Chondrocyte (in vitro differentiated cells): ENCODE measurements at regions not wholly inside any gene's neighbourhood (a gene's known extent, or its start where the extent isn't known, plus 50 kb on each side); places are given as distances from the start of the nearest gene placed in this dataset.

Experiments used
- DNase-seq: peaks from one replicate; pipeline ENCODE4 v3.0.0; 2021; ENCODE audit warnings: mixed read lengths, low spot score
- H3K27ac Mint-ChIP-seq: one replicate; pipeline ENCODE4 v1.8.0; 2021; ENCODE audit warnings: mild to moderate bottlenecking, moderate library complexity, mixed read lengths; ENCODE audit not compliant: unreplicated experiment
- H3K27me3 Mint-ChIP-seq: 2 replicates; pipeline ENCODE4 v1.8.0; 2021; ENCODE audit warnings: low read depth, mixed read lengths
- H3K36me3 Mint-ChIP-seq: 2 replicates; pipeline ENCODE4 v1.8.0; 2021; ENCODE audit warnings: low read depth, mixed read lengths
- H3K4me1 Mint-ChIP-seq: 2 replicates; pipeline ENCODE4 v1.8.0; 2021; ENCODE audit warnings: low read depth, mild to moderate bottlenecking, mixed read lengths
- H3K4me3 Mint-ChIP-seq: one replicate; pipeline ENCODE4 v1.8.0; 2021; ENCODE audit warnings: mild to moderate bottlenecking, moderate library complexity, mixed read lengths; ENCODE audit not compliant: unreplicated experiment
- H3K9me3 Mint-ChIP-seq: 2 replicates; pipeline ENCODE4 v1.8.0; 2021; ENCODE audit warnings: low read depth, mixed read lengths
- CTCF ChIP-seq: fragments of 200-600 bp; sonication (generic); IDR thresholded peaks from 2 replicates; pipeline ENCODE4 v1.5.0; 2021; ENCODE audit warnings: antibody characterized with exemption, mild to moderate bottlenecking, moderate library complexity

- Mint-ChIP-seq H3K4me3 (no peak overlapping the region), H3K4me1 (no peaks in the 10 kb centered on the region)
- TF ChIP-seq CTCF, result no peak
These were observed 169.1 kb downstream of the SALL1 start for GRCh38 chr16:50981951-50982350.

GRCh38 chr16:50980666-50981065 lies 170.4 kb downstream of the SALL1 start:
- Mint-ChIP-seq H3K4me3 (no peak overlapping the region), H3K4me1 (no peaks in the 10 kb centered on the region), H3K9me3 (peaks cover 11% of the 10 kb centered on the region), H3K27ac (no peak overlapping the region), H3K36me3 (no peaks in the 10 kb centered on the region), H3K27me3 (no peaks in the 10 kb centered on the region)
- no peak for TF ChIP-seq CTCF
- DNase-seq, result no peak

More at GRCh38 chr16:50981951-50982350, 169.1 kb downstream of the SALL1 start:
- Mint-ChIP-seq H3K36me3 (no peaks in the 10 kb centered on the region), H3K27me3 (no peaks in the 10 kb centered on the region), H3K9me3 (peaks cover 15% of the 10 kb centered on the region), H3K27ac (no peak overlapping the region)
- no peak for DNase-seq

GRCh38 chr16:50979806-50980620 lies 171.1 kb downstream of the SALL1 start:
- DNase-seq, result no peak
- Mint-ChIP-seq H3K27me3 (no peaks in the 10 kb centered on the region), H3K4me1 (no peaks in the 10 kb centered on the region), H3K27ac (no peak overlapping the region), H3K4me3 (no peak overlapping the region), H3K9me3 (peaks cover 11% of the 10 kb centered on the region), H3K36me3 (no peaks in the 10 kb centered on the region)
- no peak for TF ChIP-seq CTCF

GRCh38 chr16:50977138-50977537 lies 173.9 kb downstream of the SALL1 start:
- no peak for DNase-seq
- no peak overlapping the region for H3K4me3 Mint-ChIP-seq
- peaks cover 3% of the 10 kb centered on the region for H3K9me3 Mint-ChIP-seq
- H3K4me1 Mint-ChIP-seq, result no peaks in the 10 kb centered on the region
- no peaks in the 10 kb centered on the region for H3K36me3 Mint-ChIP-seq
- H3K27ac Mint-ChIP-seq, result no peak overlapping the region
- no peak for TF ChIP-seq CTCF
- no peaks in the 10 kb centered on the region for H3K27me3 Mint-ChIP-seq

GRCh38 chr16:50974438-50975036 lies 176.5 kb downstream of the SALL1 start:
- H3K4me1 Mint-ChIP-seq, result no peaks in the 10 kb centered on the region
- H3K36me3 Mint-ChIP-seq, result no peaks in the 10 kb centered on the region
- H3K27ac Mint-ChIP-seq, result no peak overlapping the region
- TF ChIP-seq CTCF, result no peak
- DNase-seq, result no peak
- peaks cover 3% of the 10 kb centered on the region for H3K9me3 Mint-ChIP-seq
- H3K27me3 Mint-ChIP-seq, result no peaks in the 10 kb centered on the region
- no peak overlapping the region for H3K4me3 Mint-ChIP-seq
